ENCODE measurements at regions not wholly inside any gene's neighbourhood (a gene's known extent, or its start where the extent isn't known, plus 50 kb on each side); places are given as distances from the start of the nearest gene placed in this dataset.
A peak's percentile ranks its signal among the peaks of the same experiment; 100 is the strongest.
"Not testable (repeated sequence)": the region's sequence is repeated elsewhere in the genome, so short reads cannot be mapped to it uniquely, and the experiment has no call there.

- Histone ChIP-seq H3K4me3 (no peak overlapping the region), H3K27me3 (no peaks in the 10 kb centered on the region), H3K36me3 (ENCODE audit: low read depth, missing control alignments) (no peaks in the 10 kb centered on the region), H3K27ac (peak overlapping the region in 1 of 2 donors; percentile 43), H3K4me1 (peaks cover 9% of the 10 kb centered on the region), H3K9me3 (no peaks in the 10 kb centered on the region)
- TF ChIP-seq POLR2A (IDR thresholded peaks at IDR 0.05) (no peak), CTCF (IDR thresholded peaks at IDR 0.05) (no peak)
- peak; percentile 18 for DNase-seq
- WGBS, 2 donors, result 32 to 50% methylated on average over 5 of the region's 5 CpGs
- intact Hi-C loops (cut with DNase I; ENCODE audit: low total_unique reads), result no loop called here
These were observed 162.0 kb upstream of the SNX2 start for GRCh38 chr5:122612901-122613300.

- Histone ChIP-seq H3K27ac (no peak overlapping the region), H3K9me3 (no peaks in the 10 kb centered on the region), H3K27me3 (no peaks in the 10 kb centered on the region), H3K4me1 (peaks cover 9% of the 10 kb centered on the region), H3K4me3 (no peak overlapping the region), H3K36me3 (ENCODE audit: low read depth, missing control alignments) (no peaks in the 10 kb centered on the region)
- no peak for TF ChIP-seq CTCF (IDR thresholded peaks at IDR 0.05)
- no peak for TF ChIP-seq POLR2A (IDR thresholded peaks at IDR 0.05)
- WGBS, 2 donors, result 46 to 47% methylated on average over 1 of the region's 1 CpG
- intact Hi-C loops (cut with DNase I; ENCODE audit: low total_unique reads), result no loop called here
- no peak for DNase-seq
These were observed 159.7 kb upstream of the SNX2 start for GRCh38 chr5:122615146-122615545.

- Histone ChIP-seq H3K4me3 (no peak overlapping the region), H3K36me3 (ENCODE audit: low read depth, missing control alignments) (no peaks in the 10 kb centered on the region), H3K27me3 (no peaks in the 10 kb centered on the region), H3K4me1 (peaks cover 9% of the 10 kb centered on the region), H3K27ac (no peak overlapping the region), H3K9me3 (no peaks in the 10 kb centered on the region)
- intact Hi-C loops (cut with DNase I; ENCODE audit: low total_unique reads), result no loop called here
- DNase-seq, result no peak
- TF ChIP-seq POLR2A (IDR thresholded peaks at IDR 0.05) (no peak), CTCF (IDR thresholded peaks at IDR 0.05) (no peak)
These were observed 159.0 kb upstream of the SNX2 start for GRCh38 chr5:122615832-122616231.

DNA sequence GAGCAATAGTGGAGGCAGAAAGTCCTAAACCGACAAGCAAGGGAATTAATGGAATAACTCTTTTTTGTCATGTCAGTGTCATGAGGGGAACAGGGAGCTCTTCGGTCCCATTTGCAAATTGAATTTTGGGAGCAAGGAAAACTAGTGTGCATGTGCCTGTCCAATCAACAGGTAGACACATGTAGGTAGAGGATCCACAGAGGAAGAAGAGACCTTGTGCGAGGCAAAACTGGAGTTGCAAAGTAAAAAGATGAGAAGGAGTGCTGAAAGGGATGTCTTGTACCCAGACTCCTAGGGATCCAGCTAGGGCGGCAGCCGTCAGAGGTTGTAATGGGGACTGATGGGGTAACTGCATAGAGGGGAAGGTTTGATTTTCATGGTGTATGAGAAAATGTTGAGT lies 156.8 kb upstream of the SNX2 start:
- H3K36me3 ChIP-seq (ENCODE audit: low read depth, missing control alignments); H3K27me3 ChIP-seq; intact Hi-C loops (cut with DNase I; ENCODE audit: low total_unique reads); H3K4me3 ChIP-seq; H3K9me3 ChIP-seq; H3K27ac ChIP-seq; H3K4me1 ChIP-seq; DNase-seq: not testable (repeated sequence)
- WGBS, 2 donors, result 92 to 94% methylated on average over 5 of the region's 5 CpGs

DNA sequence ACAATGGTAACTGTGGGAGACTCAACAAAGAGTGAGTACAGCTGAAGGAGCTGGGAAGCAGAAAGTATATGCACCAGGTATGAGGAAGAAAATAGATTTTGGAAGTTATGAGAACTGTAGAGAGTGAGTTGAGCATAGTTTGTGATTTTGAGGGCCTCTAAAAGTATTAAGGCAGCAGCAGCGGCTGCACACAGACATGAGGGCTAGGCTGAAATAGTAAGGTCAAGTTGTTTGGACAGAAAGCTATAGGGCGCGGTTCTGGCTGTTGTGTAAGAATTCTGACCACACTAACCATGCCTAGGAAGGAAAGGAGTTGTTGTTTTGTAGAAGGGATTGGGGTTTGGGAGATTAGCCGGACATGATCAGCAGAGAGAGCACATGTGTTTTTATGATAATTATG lies 154.1 kb upstream of the SNX2 start:
- 88 to 90% methylated on average over 4 of the region's 4 CpGs for WGBS, 2 donors
- DNase-seq; H3K4me1 ChIP-seq; H3K9me3 ChIP-seq; H3K36me3 ChIP-seq (ENCODE audit: low read depth, missing control alignments); H3K27me3 ChIP-seq; intact Hi-C loops (cut with DNase I; ENCODE audit: low total_unique reads); H3K4me3 ChIP-seq; H3K27ac ChIP-seq: not testable (repeated sequence)

DNA sequence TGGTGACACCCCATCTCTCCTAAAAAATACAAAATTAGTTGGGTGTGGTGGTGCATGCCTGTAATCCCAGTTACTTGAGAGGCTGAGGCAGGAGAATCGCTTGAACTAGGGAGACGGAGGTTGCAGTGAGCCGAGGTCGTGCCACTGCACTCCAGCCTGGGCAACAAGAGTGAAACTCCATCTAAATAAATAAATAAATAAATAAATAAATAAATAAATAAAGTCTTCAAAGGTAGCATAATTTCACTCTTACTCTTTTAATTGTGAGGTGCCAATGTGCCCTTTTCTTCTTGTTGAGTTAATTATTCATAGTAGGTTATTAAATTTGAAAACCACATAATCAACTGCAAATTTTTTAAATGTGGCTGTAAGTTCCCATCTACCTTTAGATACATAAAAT lies 146.2 kb upstream of the SNX2 start:
- H3K27me3 ChIP-seq; H3K36me3 ChIP-seq (ENCODE audit: low read depth, missing control alignments); H3K9me3 ChIP-seq; H3K27ac ChIP-seq; H3K4me3 ChIP-seq; DNase-seq; intact Hi-C loops (cut with DNase I; ENCODE audit: low total_unique reads); H3K4me1 ChIP-seq: not testable (repeated sequence)
- 81 to 88% methylated on average over 4 of the region's 4 CpGs for WGBS, 2 donors
